H1 (cell line): ENCODE measurements at regions not wholly inside any gene's neighbourhood (a gene's known extent, or its start where the extent isn't known, plus 50 kb on each side); places are given as distances from the start of the nearest gene placed in this dataset.

Experiments
- CTCF ChIA-PET: fragments of 300-600 bp; sonication (Branson Sonifier 250); formaldehyde crosslinking; loops from one replicate; lab custom pipeline; 2021; ENCODE audit not compliant: partially characterized antibody; lab: Charles Lee
- POLR2A ChIA-PET: fragments of 300-600 bp; sonication (Branson Sonifier 250); formaldehyde crosslinking; loops from one replicate; lab custom pipeline; 2021; ENCODE audit warnings: inconsistent platforms; ENCODE audit not compliant: partially characterized antibody; lab: Charles Lee
- DNase-seq, 2 experiments: peaks; one replicate each; pipeline versions ENCODE4 v3.0.0 to v3.0.0-alpha.2; 2010 to 2022; ENCODE audit warnings: low spot score in 2 of 2, low read depth in 1 of 2, mixed read lengths in 1 of 2
- FAIRE-seq: peaks from 2 replicates; lab custom pipeline; 2011; peaks lifted over from hg19 to GRCh38; lab: Jason Lieb, UNC
- H2AFZ ChIP-seq: 2 replicates; pipeline ENCODE4 v1.8.1; 2012; ENCODE audit warnings: low read length, inconsistent platforms
- H2AK5ac ChIP-seq: 2 replicates; pipeline ENCODE4 v1.6.1; 2013; ENCODE audit warnings: low read depth, low read length
- H2BK120ac ChIP-seq: replicated peaks from 2 replicates; pipeline ENCODE3; 2013; ENCODE audit warnings: low read depth, low read length, inconsistent platforms
- H2BK12ac ChIP-seq: 2 replicates; pipeline ENCODE4 v1.6.1; 2013; ENCODE audit warnings: low read depth, low read length
- H2BK15ac ChIP-seq: 2 replicates; pipeline ENCODE4 v1.6.1; 2013; ENCODE audit warnings: low read length
- H2BK20ac ChIP-seq: 2 replicates; pipeline ENCODE4 v1.6.1; 2013; ENCODE audit warnings: low read length
- H2BK5ac ChIP-seq: 2 replicates; pipeline ENCODE4 v1.6.1; 2013; ENCODE audit warnings: low read depth, low read length
- H3K14ac ChIP-seq: 2 replicates; pipeline ENCODE4 v1.6.1; 2013; ENCODE audit warnings: inconsistent platforms; ENCODE audit not compliant: insufficient read length
- H3K18ac ChIP-seq: 2 replicates; pipeline ENCODE4 v1.6.1; 2013; ENCODE audit warnings: low read length; ENCODE audit errors: extremely low read depth
- H3K23ac ChIP-seq: 2 replicates; pipeline ENCODE4 v1.6.1; 2013; ENCODE audit warnings: inconsistent platforms; ENCODE audit not compliant: insufficient read length
- H3K23me2 ChIP-seq: 2 replicates; pipeline ENCODE4 v1.6.1; 2013; ENCODE audit warnings: low read depth, low read length
- H3K27ac ChIP-seq: 2 replicates; pipeline ENCODE4 v1.6.1; 2011; ENCODE audit warnings: low read depth, low read length, inconsistent platforms
- H3K27me3 ChIP-seq, 4 experiments: replicated peaks in 1 of 4; 1 replicate in 1 of 4; 2 replicates in 3 of 4; pipeline versions ENCODE4 v1.6.1 to v1.8.1; 2011 to 2013; ENCODE audit warnings: low read length in 3 of 4, mild to moderate bottlenecking in 3 of 4, inconsistent platforms in 2 of 4, mixed read lengths in 2 of 4, moderate library complexity in 1 of 4; ENCODE audit not compliant: control insufficient read depth in 3 of 4, insufficient read depth in 3 of 4; ENCODE audit errors: extremely low read depth in 1 of 4
- H3K36me3 ChIP-seq, 4 experiments: 2 replicates each; pipeline versions ENCODE4 v1.6.1 to v1.8.1; 2011 to 2013; ENCODE audit warnings: mild to moderate bottlenecking in 4 of 4, low read length in 3 of 4, moderate library complexity in 2 of 4, control low read depth in 1 of 4, inconsistent platforms in 1 of 4; ENCODE audit not compliant: insufficient read depth in 4 of 4, control insufficient read depth in 2 of 4
- H3K4ac ChIP-seq: replicated peaks from 2 replicates; pipeline ENCODE3; 2013; ENCODE audit warnings: low read length, low read depth, mixed read lengths, inconsistent platforms; ENCODE audit not compliant: insufficient read length
- H3K4me1 ChIP-seq, 4 experiments: replicated peaks in 1 of 4; 1 replicate in 1 of 4; 2 replicates in 3 of 4; pipeline versions ENCODE4 v1.6.1 to v1.8.1; 2011 to 2013; ENCODE audit warnings: low read length in 3 of 4, inconsistent platforms in 2 of 4, mixed read lengths in 1 of 4; ENCODE audit not compliant: insufficient read depth in 4 of 4, control insufficient read depth in 3 of 4
- H3K4me2 ChIP-seq, 2 experiments: 2 replicates each; pipeline versions ENCODE4 v1.6.1 to v1.8.1; 2011 to 2013; ENCODE audit warnings: low read depth in 2 of 2, low read length in 2 of 2, control low read depth in 1 of 2, inconsistent platforms in 1 of 2, mild to moderate bottlenecking in 1 of 2; ENCODE audit not compliant: insufficient read depth in 1 of 2
- H3K4me3 ChIP-seq, 4 experiments: fragments of 200-600, 300-600 bp in 1 of 4; sonication (generic), shearing (Covaris generic), sonication (Bioruptor Twin) in 1 of 4; 2 replicates each; pipeline versions ENCODE4 v1.5.1 to v1.8.1; 2011 to 2016; ENCODE audit warnings: low read length in 4 of 4, low read depth in 3 of 4, control low read depth in 2 of 4, inconsistent platforms in 2 of 4, mild to moderate bottlenecking in 2 of 4, mixed read lengths in 1 of 4, moderate library complexity in 1 of 4; ENCODE audit not compliant: insufficient read depth in 2 of 4; ENCODE audit errors: extremely low read depth in 1 of 4
- H3K56ac ChIP-seq: replicated peaks from 2 replicates; pipeline ENCODE3; 2013; ENCODE audit warnings: low read depth, mild to moderate bottlenecking, mixed read lengths, low read length, inconsistent platforms; ENCODE audit not compliant: insufficient read length
- H3K79me1 ChIP-seq: 2 replicates; pipeline ENCODE4 v1.6.1; 2013; ENCODE audit warnings: low read depth, low read length, control low read depth
- H3K79me2 ChIP-seq, 2 experiments: 2 replicates each; pipeline versions ENCODE4 v1.6.1 to v1.8.1; 2012 to 2013; ENCODE audit warnings: low read length in 2 of 2, mild to moderate bottlenecking in 2 of 2, inconsistent platforms in 1 of 2; ENCODE audit not compliant: insufficient read depth in 2 of 2, control insufficient read depth in 1 of 2
- H3K9ac ChIP-seq, 4 experiments: replicated peaks in 1 of 4; 1 replicate in 1 of 4; 2 replicates in 3 of 4; pipeline versions ENCODE4 v1.6.1 to v1.8.1; 2011 to 2013; ENCODE audit warnings: low read depth in 3 of 4, low read length in 3 of 4, control low read depth in 2 of 4, mild to moderate bottlenecking in 2 of 4, moderate library complexity in 2 of 4, inconsistent platforms in 1 of 4; ENCODE audit errors: extremely low read depth in 1 of 4
- H3K9me3 ChIP-seq, 2 experiments: 2 replicates each; pipeline versions ENCODE4 v1.6.1 to v1.8.1; 2012 to 2013; ENCODE audit warnings: mild to moderate bottlenecking in 2 of 2, moderate library complexity in 2 of 2, control low read depth in 1 of 2, inconsistent platforms in 1 of 2, low read depth in 1 of 2, low read length in 1 of 2, mixed read lengths in 1 of 2; ENCODE audit not compliant: insufficient read depth in 2 of 2
- H4K20me1 ChIP-seq, 2 experiments: replicated peaks in 1 of 2; 2 replicates each; pipeline versions ENCODE3 to v1.8.1; 2011 to 2013; ENCODE audit warnings: inconsistent platforms in 2 of 2, low read length in 2 of 2, mild to moderate bottlenecking in 1 of 2; ENCODE audit not compliant: insufficient read depth in 2 of 2, control insufficient read depth in 1 of 2
- H4K5ac ChIP-seq: 2 replicates; pipeline ENCODE4 v1.6.1; 2013; ENCODE audit warnings: low read length, low read depth, mixed read lengths, inconsistent platforms; ENCODE audit not compliant: insufficient read length
- H4K8ac ChIP-seq: 2 replicates; pipeline ENCODE4 v1.8.0; 2013; ENCODE audit warnings: mild to moderate bottlenecking, moderate library complexity, low read length, inconsistent platforms; ENCODE audit not compliant: insufficient read depth; ENCODE audit errors: extremely low read depth
- H4K91ac ChIP-seq: replicated peaks from 2 replicates; pipeline ENCODE3; 2013; ENCODE audit warnings: low read length, mixed read lengths, inconsistent platforms; ENCODE audit not compliant: insufficient read length
- BACH1 ChIP-seq: IDR thresholded peaks from 2 replicates; pipeline ENCODE4 v1.6.1; 2012; ENCODE audit warnings: low read length, improper control_type of control experiment
- GABPA ChIP-seq: IDR thresholded peaks from 2 replicates; pipeline ENCODE4 v1.6.1; 2011; ENCODE audit warnings: mild to moderate bottlenecking, low read length, moderate library complexity, borderline replicate concordance; ENCODE audit not compliant: insufficient read depth
- HDAC2 ChIP-seq, 2 experiments: fragments of 300-600 bp in 1 of 2; sonication (generic) in 1 of 2; IDR thresholded peaks; 2 replicates each; pipeline ENCODE4 v1.6.1; 2011 to 2012; ENCODE audit warnings: low read depth in 2 of 2, low read length in 2 of 2, mild to moderate bottlenecking in 2 of 2, moderate library complexity in 2 of 2, borderline replicate concordance in 1 of 2, inconsistent platforms in 1 of 2
- HDAC6 ChIP-seq: IDR thresholded peaks from one replicate; pipeline ENCODE4 v1.7.1; 2012; ENCODE audit warnings: low read depth, mild to moderate bottlenecking, inconsistent platforms, low read length, moderate library complexity
- KDM4A ChIP-seq: IDR thresholded peaks from one replicate; pipeline ENCODE4 v1.7.1; 2012; ENCODE audit warnings: low read depth, mild to moderate bottlenecking, moderate library complexity, low read length, inconsistent platforms; ENCODE audit not compliant: severe bottlenecking
- NANOG ChIP-seq: IDR thresholded peaks from 2 replicates; pipeline ENCODE4 v1.6.1; 2011; ENCODE audit warnings: low read length, low read depth, mild to moderate bottlenecking, inconsistent platforms; ENCODE audit not compliant: insufficient read depth, poor library complexity, severe bottlenecking
- POLR2AphosphoS5 ChIP-seq: IDR thresholded peaks from 2 replicates; pipeline ENCODE4 v1.6.1; 2011; ENCODE audit warnings: low read depth, low read length
- SIRT6 ChIP-seq: IDR thresholded peaks from one replicate; pipeline ENCODE4 v1.7.1; 2012; ENCODE audit warnings: low read length, inconsistent platforms
- SP1 ChIP-seq: IDR thresholded peaks from 2 replicates; pipeline ENCODE4 v1.6.1; 2011; ENCODE audit warnings: low read depth, low read length
- SP2 ChIP-seq: IDR thresholded peaks from 2 replicates; pipeline ENCODE4 v1.6.1; 2012; ENCODE audit warnings: mild to moderate bottlenecking, low read length, inconsistent platforms
- WGBS, 2 experiments: shearing (Covaris generic) in 1 of 2; methylation state at CpG; one replicate each; pipeline versions ENCODE4 v1.1.6 to v1.1.7; 2013 to 2015; ENCODE audit warnings: low lambda C conversion rate in 2 of 2, mixed read lengths in 2 of 2, inconsistent platforms in 1 of 2, low coverage in 1 of 2, missing lambda C conversion rate in 1 of 2; ENCODE audit not compliant: insufficient replicate concordance in 2 of 2, insufficient coverage in 1 of 2, insufficient read length in 1 of 2; ENCODE audit errors: extremely low coverage in 1 of 2, missing lambda C conversion rate in 1 of 2; 5-methylcytosine and 5-hydroxymethylcytosine counted together
- TF ChIP-seq, protein P1 (sequence below): IDR thresholded peaks from 2 replicates; pipeline ENCODE4 v1.6.1; 2012; ENCODE audit warnings: low read length, inconsistent platforms

- H3K4me1 ChIP-seq, result peaks cover 3 to 12% (median 10%) of the 10 kb centered on the region in 4 experiments; a peak in 4 of 7 replicates
- ChIA-PET POLR2A (no interaction called here), CTCF (interaction anchor here (1.9 kb wide), 1 partner anchor 8 kb away, joined by 4 read pairs; no protein-coding TSS in a partner anchor)
- peak overlapping the region; percentile 62 for H2BK120ac ChIP-seq
- no peak overlapping the region for H3K9ac ChIP-seq
- no peak overlapping the region for H3K4ac ChIP-seq
- H2AK5ac ChIP-seq, result no peak overlapping the region
- FAIRE-seq, result no peak
- H2BK5ac ChIP-seq, result peak overlapping the region; percentile 93
- H3K79me1 ChIP-seq, result no peaks in the 10 kb centered on the region
- 0 out of 2 replicates have a peak overlapping the region, but pooled peaks have one; percentile 62 for H2BK12ac ChIP-seq
- no peak overlapping the region for H4K91ac ChIP-seq
- H3K23me2 ChIP-seq, result no peaks in the 10 kb centered on the region
- no peak overlapping the region for H2BK20ac ChIP-seq
- peak overlapping the region in 1 of 4 experiments; percentile 33; a peak in 1 of 8 replicates for H3K4me3 ChIP-seq
- H4K5ac ChIP-seq, result peak overlapping the region; percentile 28
- H2AFZ ChIP-seq, result no peak overlapping the region
- peak overlapping the region; percentile 43 to 69; a peak in 3 of 4 replicates for H3K4me2 ChIP-seq
- H3K27me3 ChIP-seq, result no peaks in the 10 kb centered on the region
- no peak overlapping the region for H3K56ac ChIP-seq
- H3K14ac ChIP-seq, result no peak overlapping the region
- H4K20me1 ChIP-seq, result no peaks in the 10 kb centered on the region
- no peak overlapping the region for H3K23ac ChIP-seq
- no peak overlapping the region for H3K27ac ChIP-seq
- peak overlapping the region; percentile 34; the same call in 1 of the 2 replicates for H3K18ac ChIP-seq
- no peak overlapping the region for H2BK15ac ChIP-seq
- H3K79me2 ChIP-seq, result no peaks in the 10 kb centered on the region
- peaks cover 0 to 2% (median 0%) of the 10 kb centered on the region in 4 experiments; a peak in 2 of 8 replicates for H3K36me3 ChIP-seq
- no peak overlapping the region for H4K8ac ChIP-seq
- DNase-seq, result no peak
- H3K9me3 ChIP-seq, result peaks cover 0 to 4% of the 10 kb centered on the region in 2 experiments; a peak in 1 of 4 replicates
- 33% methylated on average over 5 of the region's 5 CpGs; no CpG with 5 or more reads in 1 of the 2 experiments for WGBS, 2 experiments
- TF ChIP-seq NANOG, result no peak
- no peak for TF ChIP-seq SIRT6
- TF ChIP-seq, protein P1, sequence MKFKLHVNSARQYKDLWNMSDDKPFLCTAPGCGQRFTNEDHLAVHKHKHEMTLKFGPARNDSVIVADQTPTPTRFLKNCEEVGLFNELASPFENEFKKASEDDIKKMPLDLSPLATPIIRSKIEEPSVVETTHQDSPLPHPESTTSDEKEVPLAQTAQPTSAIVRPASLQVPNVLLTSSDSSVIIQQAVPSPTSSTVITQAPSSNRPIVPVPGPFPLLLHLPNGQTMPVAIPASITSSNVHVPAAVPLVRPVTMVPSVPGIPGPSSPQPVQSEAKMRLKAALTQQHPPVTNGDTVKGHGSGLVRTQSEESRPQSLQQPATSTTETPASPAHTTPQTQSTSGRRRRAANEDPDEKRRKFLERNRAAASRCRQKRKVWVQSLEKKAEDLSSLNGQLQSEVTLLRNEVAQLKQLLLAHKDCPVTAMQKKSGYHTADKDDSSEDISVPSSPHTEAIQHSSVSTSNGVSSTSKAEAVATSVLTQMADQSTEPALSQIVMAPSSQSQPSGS, result no peak
- no peak for TF ChIP-seq HDAC6
- no peak for TF ChIP-seq BACH1
- TF ChIP-seq HDAC2 (IDR thresholded peaks at IDR 0.05; ENCODE audit: borderline replicate concordance in 1 of 2, low read depth in 2 of 2, low read length in 2 of 2), result no peak
- TF ChIP-seq SP1, result no peak
- no peak for TF ChIP-seq GABPA
- TF ChIP-seq KDM4A, result no peak
- no peak for TF ChIP-seq POLR2AphosphoS5
- TF ChIP-seq SP2, result no peak
Observed at GRCh38 chr5:164680812-164681520, 1175.5 kb downstream of the MAT2B start.
